Neural progenitor cell (in vitro differentiated cells): ENCODE measurements at regions not wholly inside any gene's neighbourhood (a gene's known extent, or its start where the extent isn't known, plus 50 kb on each side); places are given as distances from the start of the nearest gene placed in this dataset.

Experiments used
- CTCF ChIP-seq: fragments of 200-600 bp; sonication (generic); IDR thresholded peaks from 2 replicates; pipeline ENCODE4 v1.5.1; 2017; ENCODE audit warnings: antibody characterized with exemption, mild to moderate bottlenecking
- EZH2 ChIP-seq: fragments of 200-600 bp; sonication (generic); IDR thresholded peaks from 2 replicates; pipeline ENCODE4 v1.6.1; 2017; ENCODE audit warnings: antibody characterized with exemption, mild to moderate bottlenecking, moderate library complexity
- EZH2phosphoT487 ChIP-seq: fragments of 200-600 bp; sonication (generic); IDR thresholded peaks from 2 replicates; pipeline ENCODE4 v1.6.1; 2017; ENCODE audit warnings: antibody characterized with exemption

- TF ChIP-seq CTCF (no peak), EZH2 (no peak), EZH2phosphoT487 (no peak)
Measured at GRCh38 chr18:22355069-22355468, 62.6 kb downstream of the CTAGE1 start.
